GM19025 (cell line): ENCODE measurements at regions not wholly inside any gene's neighbourhood (a gene's known extent, or its start where the extent isn't known, plus 50 kb on each side); places are given as distances from the start of the nearest gene placed in this dataset.
"Not testable (repeated sequence)": the region's sequence is repeated elsewhere in the genome, so short reads cannot be mapped to it uniquely, and the experiment has no call there.

Experiments
- ATAC-seq: cut with Tn5 transposase; IDR thresholded peaks from one replicate; pipeline ENCODE4 v1.9.1; 2021; ENCODE audit warnings: mild to moderate bottlenecking, low read depth, moderate library complexity; ENCODE audit not compliant: unreplicated experiment

DNA sequence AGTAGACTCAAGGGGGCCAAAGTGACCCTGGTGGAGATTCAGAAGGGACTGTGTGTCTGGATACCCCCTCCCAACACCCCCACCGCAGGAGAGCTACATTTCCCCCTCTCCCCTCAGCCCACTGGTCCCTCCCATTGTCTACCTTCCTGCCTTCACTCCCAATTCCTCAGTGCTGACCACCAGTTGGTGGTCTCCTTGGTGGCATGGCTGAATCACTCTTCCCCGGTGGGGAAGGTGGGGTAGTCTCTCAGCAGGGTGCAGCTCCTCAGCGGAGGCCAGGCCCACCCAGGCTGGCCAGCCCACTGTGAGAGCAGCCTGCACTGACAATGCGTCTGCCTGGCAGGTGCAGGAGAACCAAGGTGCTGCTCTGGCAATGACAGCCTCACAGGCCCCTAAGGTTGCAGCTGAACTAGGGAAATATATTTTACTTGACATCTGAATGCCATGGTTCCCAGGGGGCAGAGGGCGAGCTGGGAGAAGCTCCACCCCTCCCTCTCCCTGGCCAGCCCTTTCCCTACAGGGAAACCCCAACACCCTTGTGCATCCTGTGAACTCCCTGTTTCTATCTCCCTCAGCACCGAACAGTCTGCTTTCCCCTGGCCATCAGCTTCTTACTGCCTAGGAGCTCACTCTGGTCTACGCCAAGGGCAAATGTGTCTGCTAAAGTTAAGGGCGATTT, 62.6 kb upstream of the PAX8 start:
- ATAC-seq: no peak

DNA sequence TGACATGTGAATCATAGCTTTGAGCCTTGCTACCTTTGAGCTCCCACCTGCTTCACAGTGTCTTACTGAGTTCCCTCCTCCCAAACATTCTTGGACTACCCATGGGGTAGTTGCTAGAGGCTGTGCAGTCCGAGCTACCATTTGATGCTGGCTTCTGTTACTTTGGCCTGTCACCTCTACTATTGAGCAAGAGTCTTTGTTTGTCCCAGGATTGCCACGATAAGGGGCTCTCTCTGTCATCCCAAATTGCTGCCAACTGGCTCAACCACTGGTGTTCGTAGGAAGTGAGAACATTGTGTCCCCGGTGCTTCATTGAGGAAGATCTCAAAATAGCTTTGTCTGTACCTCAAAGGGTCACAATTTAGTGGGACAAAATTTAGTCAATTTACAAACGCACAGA, 59.1 kb upstream of the PAX8 start:
- no peak for ATAC-seq

DNA sequence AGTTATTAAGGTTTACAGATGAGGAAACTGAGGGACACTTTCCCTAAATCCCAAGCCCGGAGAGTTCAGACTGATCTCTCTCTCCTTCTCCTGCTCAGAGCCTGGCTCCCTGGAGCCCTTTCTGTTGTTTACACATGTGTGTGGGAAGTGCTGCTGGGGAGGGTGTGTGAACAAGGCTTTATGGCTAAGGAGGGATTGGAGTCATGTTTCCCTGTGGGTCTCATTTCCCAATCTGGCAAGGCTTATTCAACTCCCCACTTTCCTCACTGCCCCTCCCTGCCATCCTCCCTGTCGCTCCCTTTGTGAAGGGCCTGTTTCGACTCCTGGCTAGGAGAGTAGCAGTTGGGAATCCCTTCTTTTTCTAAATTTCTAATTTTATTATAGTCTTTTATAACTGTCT, 57.3 kb upstream of the PAX8 start:
- ATAC-seq: not testable (repeated sequence)

DNA sequence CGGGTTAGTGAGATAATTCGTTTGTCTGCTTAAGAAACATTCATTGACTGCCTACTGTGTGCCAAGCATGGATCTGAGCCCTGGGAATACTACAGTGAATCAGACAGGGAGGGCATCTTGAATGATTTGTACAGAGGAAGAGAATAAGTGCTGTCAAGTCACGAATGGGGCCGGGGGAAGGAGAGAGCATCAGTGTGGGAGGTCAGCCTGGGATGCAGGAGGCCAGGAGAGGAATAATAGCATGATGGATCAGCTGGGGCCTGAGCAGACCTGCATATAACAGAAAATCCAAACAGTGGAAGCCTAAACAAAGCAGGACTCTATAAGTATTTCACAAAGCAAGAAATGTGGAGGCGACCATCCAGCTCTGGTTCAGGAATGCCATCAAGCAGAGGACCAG, 55.4 kb upstream of the PAX8 start:
- ATAC-seq: no peak

DNA sequence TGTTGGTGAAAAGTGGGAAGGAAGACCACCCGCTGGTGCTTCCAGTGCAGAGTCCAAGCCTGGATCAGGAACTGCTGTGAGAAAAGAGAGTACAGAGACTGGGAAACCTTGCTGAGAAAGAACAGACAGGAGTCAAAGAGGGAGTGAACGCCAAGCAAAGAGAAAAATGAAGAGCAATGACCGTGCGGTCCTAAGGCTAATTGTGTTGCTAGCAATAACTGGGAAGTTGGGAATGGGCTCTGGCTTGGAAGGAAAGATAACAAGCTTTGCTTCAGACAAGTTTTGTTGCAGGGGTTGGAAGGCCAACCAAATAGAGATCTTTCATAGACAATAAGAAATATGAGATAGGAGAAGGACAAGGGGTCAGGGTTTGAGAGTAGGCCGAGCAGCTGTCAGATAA, 55.0 kb upstream of the PAX8 start:
- ATAC-seq: not testable (repeated sequence)

DNA sequence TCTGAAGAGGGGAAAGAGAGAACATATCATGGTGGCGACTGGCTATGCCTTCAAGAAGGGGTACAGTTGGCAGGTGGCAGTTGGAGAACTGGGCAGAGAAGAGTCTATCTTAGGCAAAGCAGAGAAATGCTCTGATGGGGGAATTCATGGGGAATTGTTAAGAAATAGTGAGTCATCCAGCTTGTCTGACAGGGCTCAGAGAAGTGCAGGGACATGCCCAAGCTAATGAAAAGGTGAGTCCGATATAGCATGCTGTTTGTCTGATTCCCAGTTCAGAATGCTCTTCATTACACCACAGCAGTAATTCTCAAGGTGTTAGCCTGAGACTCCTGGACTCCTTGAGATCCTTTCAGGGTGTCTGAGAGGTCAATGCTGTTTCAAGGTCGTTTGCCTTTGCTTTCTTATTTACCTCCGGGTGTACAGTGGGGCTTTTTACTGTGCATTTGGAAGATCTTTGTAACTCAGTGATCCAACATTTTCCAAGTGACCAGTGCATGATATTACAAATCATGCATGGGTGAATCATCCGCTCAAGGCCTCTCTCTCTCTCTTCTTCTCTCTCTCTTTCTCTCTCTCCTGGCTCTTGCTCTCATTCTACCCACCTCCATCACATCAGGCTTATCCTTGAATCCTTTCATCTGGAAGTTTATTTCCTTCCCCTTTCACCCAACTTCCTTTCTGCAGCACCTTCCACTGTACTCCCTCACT, 51.5 kb upstream of the PAX8 start:
- not testable (repeated sequence) for ATAC-seq

DNA sequence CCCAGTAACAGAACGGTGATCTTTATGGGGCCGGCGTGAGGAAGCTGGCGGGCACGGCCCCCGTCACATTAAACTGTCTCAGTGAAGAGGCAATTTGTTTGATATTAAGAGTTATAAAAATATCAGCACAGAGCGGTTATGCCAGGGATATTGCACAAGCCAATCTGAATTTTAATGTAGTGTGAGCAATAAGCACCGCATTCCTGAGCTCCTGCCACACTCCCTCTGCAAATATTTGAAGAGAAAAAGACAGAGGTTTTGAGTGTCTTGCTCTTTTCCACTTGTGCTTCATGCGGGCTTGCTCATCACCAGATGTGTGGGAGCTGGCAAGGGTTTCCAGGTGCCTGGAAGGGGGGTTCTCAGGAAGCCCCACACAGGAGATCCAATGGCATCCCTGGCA, 50.3 kb upstream of the PAX8 start:
- not testable (repeated sequence) for ATAC-seq

DNA sequence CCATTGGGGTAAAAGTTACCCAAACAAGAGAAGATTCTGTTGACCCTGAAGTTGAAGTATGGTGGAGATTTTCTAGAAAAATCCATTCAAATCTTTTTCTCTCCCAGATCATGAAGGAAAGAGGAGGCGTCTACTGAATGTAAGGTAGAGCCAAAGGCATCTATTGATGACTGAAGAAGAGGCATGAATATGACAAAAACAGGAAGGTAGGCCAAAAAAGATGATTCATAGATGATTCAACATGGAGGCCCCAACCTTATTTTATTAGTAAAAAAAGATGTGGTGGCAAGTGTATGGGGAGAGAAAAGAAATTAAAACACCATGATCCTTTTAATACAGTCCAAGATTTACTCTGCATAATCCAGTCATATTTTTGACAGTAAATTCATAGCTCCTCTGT, 49.9 kb upstream of the PAX8 start:
- ATAC-seq: not testable (repeated sequence)
